OCI-LY7 (cell line): ENCODE measurements at regions not wholly inside any gene's neighbourhood (a gene's known extent, or its start where the extent isn't known, plus 50 kb on each side); places are given as distances from the start of the nearest gene placed in this dataset.

ENCODE experiments used
- BruUV-seq: library from RNA; stranded (reverse); fragments of 400-500 nt; replicated peaks from 2 replicates; lab custom pipeline; 2021; lab: Mats Ljungman, UMichigan
- CTCF ChIA-PET: fragments of 300-600 bp; sonication (Branson Sonifier 250); formaldehyde crosslinking; loops from one replicate; lab custom pipeline; 2022; ENCODE audit warnings: antibody characterized with exemption; ENCODE audit not compliant: unreplicated experiment; lab: Charles Lee
- POLR2A ChIA-PET: fragments of 300-600 bp; sonication (Branson Sonifier 250); formaldehyde crosslinking; loops from one replicate; lab custom pipeline; 2022; ENCODE audit warnings: antibody characterized with exemption; lab: Charles Lee
- DNase-seq: peaks from one replicate; pipeline ENCODE4 v3.0.0-alpha.2; 2015; ENCODE audit warnings: low spot score
- H2AFZ ChIP-seq: fragments of 200-600 bp; sonication (generic), shearing (Covaris generic); 2 replicates; pipeline ENCODE4 v1.6.1; 2014; ENCODE audit warnings: mild to moderate bottlenecking, antibody characterized with exemption, low read length, moderate library complexity
- H3K27ac ChIP-seq: fragments of 200-600 bp; sonication (generic); 2 replicates; pipeline ENCODE4 v1.5.1; 2014; ENCODE audit warnings: mixed run types, low read depth, mild to moderate bottlenecking, moderate library complexity, low read length, inconsistent platforms; ENCODE audit not compliant: poor library complexity, severe bottlenecking
- H3K36me3 ChIP-seq: fragments of 200-600 bp; sonication (generic); 2 replicates; pipeline ENCODE4 v1.6.1; 2014; ENCODE audit warnings: mild to moderate bottlenecking, antibody characterized with exemption, low read length, moderate library complexity, mixed read lengths; ENCODE audit not compliant: insufficient read depth
- H3K4me1 ChIP-seq: fragments of 200-600 bp; sonication (generic); 2 replicates; pipeline ENCODE4 v1.5.1; 2014; ENCODE audit warnings: mild to moderate bottlenecking, low read length; ENCODE audit not compliant: insufficient read depth, poor library complexity, severe bottlenecking
- H3K4me2 ChIP-seq: fragments of 200-600 bp; sonication (generic); 2 replicates; pipeline ENCODE4 v1.6.1; 2014; ENCODE audit warnings: mild to moderate bottlenecking, low read length
- H3K4me3 ChIP-seq: fragments of 200-600 bp; sonication (generic); 2 replicates; pipeline ENCODE4 v1.5.1; 2014; ENCODE audit warnings: mild to moderate bottlenecking, low read depth, low read length; ENCODE audit not compliant: poor library complexity, severe bottlenecking
- H3K79me2 ChIP-seq: fragments of 200-600 bp; sonication (generic); 2 replicates; pipeline ENCODE4 v1.6.1; 2016; ENCODE audit warnings: low read depth, mild to moderate bottlenecking, low read length, moderate library complexity, mixed read lengths; ENCODE audit not compliant: insufficient read depth
- H3K9me2 ChIP-seq: fragments of 200-600 bp; sonication (generic); 2 replicates; pipeline ENCODE4 v1.6.1; 2016; ENCODE audit warnings: mild to moderate bottlenecking, low read length, mixed read lengths; ENCODE audit not compliant: insufficient read depth
- H3K9me3 ChIP-seq: fragments of 200-600 bp; sonication (generic); 2 replicates; pipeline ENCODE4 v1.6.1; 2014; ENCODE audit warnings: mild to moderate bottlenecking, mixed run types, low read length, mixed read lengths
- H4K20me1 ChIP-seq: fragments of 200-600 bp; sonication (generic); 2 replicates; pipeline ENCODE4 v1.6.1; 2014; ENCODE audit warnings: mild to moderate bottlenecking, antibody characterized with exemption, low read length, moderate library complexity, mixed read lengths; ENCODE audit not compliant: insufficient read depth
- CTCF ChIP-seq: fragments of 200-600 bp; sonication (generic); conservative IDR thresholded peaks from 2 replicates; pipeline ENCODE4 v1.5.1; 2014; ENCODE audit warnings: mild to moderate bottlenecking, antibody characterized with exemption, low read length, moderate library complexity, mixed read lengths
- EZH2phosphoT487 ChIP-seq: fragments of 200-600 bp; sonication (generic); IDR thresholded peaks from 2 replicates; pipeline ENCODE4 v1.6.1; 2018; ENCODE audit warnings: low read depth, borderline replicate concordance, mild to moderate bottlenecking, mixed run types, antibody characterized with exemption, low read length, moderate library complexity, mixed read lengths
- intact Hi-C: fragments of 100-400 bp; cut with micrococcal nuclease; formaldehyde crosslinking; loops from one replicate; pipeline ENCODE4 v1.10.0; 2022; ENCODE audit not compliant: unreplicated experiment

- DNase-seq = no peak
- H3K36me3 ChIP-seq = no peaks in the 10 kb centered on the region
- ChIA-PET CTCF (no interaction called here), POLR2A (no interaction called here)
- TF ChIP-seq EZH2phosphoT487 (no peak), CTCF (no peak)
- H3K9me2 ChIP-seq = no peaks in the 10 kb centered on the region
- no peaks in the 10 kb centered on the region for H3K9me3 ChIP-seq
- BruUV-seq = no TSS peak
- intact Hi-C loops = no loop called here
- no peak overlapping the region for H2AFZ ChIP-seq
- H3K4me3 ChIP-seq = no peak overlapping the region
- H3K4me2 ChIP-seq = no peak overlapping the region
- H3K79me2 ChIP-seq = no peaks in the 10 kb centered on the region
- no peaks in the 10 kb centered on the region for H3K4me1 ChIP-seq
- no peak overlapping the region for H3K27ac ChIP-seq
- H4K20me1 ChIP-seq = no peaks in the 10 kb centered on the region
These were observed 225.8 kb upstream of the SOX21 start for GRCh38 chr13:94938124-94938523.

GRCh38 chr13:94936633-94937032 lies 224.3 kb upstream of the SOX21 start:
- no peak overlapping the region for H3K27ac ChIP-seq

GRCh38 chr13:94933936-94934335 lies 221.6 kb upstream of the SOX21 start:
- ChIA-PET POLR2A (no interaction called here), CTCF (no interaction called here)
- H3K79me2 ChIP-seq = no peaks in the 10 kb centered on the region
- no TSS peak for BruUV-seq
- H3K9me3 ChIP-seq = no peaks in the 10 kb centered on the region
- TF ChIP-seq EZH2phosphoT487 (no peak), CTCF (no peak)
- no peak for DNase-seq
- H3K27ac ChIP-seq = no peak overlapping the region
- H3K4me1 ChIP-seq = no peaks in the 10 kb centered on the region
- H3K4me3 ChIP-seq = no peak overlapping the region
- intact Hi-C loops = no loop called here
- no peaks in the 10 kb centered on the region for H3K36me3 ChIP-seq
- H2AFZ ChIP-seq = no peak overlapping the region
- no peaks in the 10 kb centered on the region for H4K20me1 ChIP-seq
- no peak overlapping the region for H3K4me2 ChIP-seq
- no peaks in the 10 kb centered on the region for H3K9me2 ChIP-seq

More at GRCh38 chr13:94936633-94937032, 224.3 kb upstream of the SOX21 start:
- intact Hi-C loops = no loop called here
- H2AFZ ChIP-seq = no peak overlapping the region
- no TSS peak for BruUV-seq
- no peaks in the 10 kb centered on the region for H4K20me1 ChIP-seq
- no peaks in the 10 kb centered on the region for H3K9me2 ChIP-seq
- H3K9me3 ChIP-seq = no peaks in the 10 kb centered on the region
- H3K4me2 ChIP-seq = no peak overlapping the region
- TF ChIP-seq CTCF = no peak
- no peak for TF ChIP-seq EZH2phosphoT487
- CTCF ChIA-PET = no interaction called here
- no peaks in the 10 kb centered on the region for H3K36me3 ChIP-seq
- H3K4me3 ChIP-seq = no peak overlapping the region
- POLR2A ChIA-PET = no interaction called here
- DNase-seq = no peak
- no peaks in the 10 kb centered on the region for H3K4me1 ChIP-seq
- H3K79me2 ChIP-seq = no peaks in the 10 kb centered on the region
